LoVo (cell line): ENCODE measurements at regions not wholly inside any gene's neighbourhood (a gene's known extent, or its start where the extent isn't known, plus 50 kb on each side); places are given as distances from the start of the nearest gene placed in this dataset.
"Not testable (repeated sequence)": the region's sequence is repeated elsewhere in the genome, so short reads cannot be mapped to it uniquely, and the experiment has no call there.

Experiments
- DNase-seq: peaks from one replicate; pipeline ENCODE4 v3.0.0-alpha.2; 2016; ENCODE audit warnings: low spot score

- DNase-seq = no peak
Measured at GRCh38 chr12:128078301-128078971, 188.5 kb upstream of the TMEM132C start.

GRCh38 chr12:128079446-128079845, 187.5 kb upstream of the TMEM132C start:
- no peak for DNase-seq

GRCh38 chr12:128083132-128083729, 183.7 kb upstream of the TMEM132C start:
- DNase-seq = no peak

GRCh38 chr12:128088926-128089325, 178.0 kb upstream of the TMEM132C start:
- DNase-seq = no peak

GRCh38 chr12:128089961-128090360, 177.0 kb upstream of the TMEM132C start:
- no peak for DNase-seq

- no peak for DNase-seq
Measured at GRCh38 chr12:128091101-128091720, 175.8 kb upstream of the TMEM132C start.

GRCh38 chr12:128091951-128092382, 175.0 kb upstream of the TMEM132C start:
- DNase-seq = no peak

GRCh38 chr12:128098730-128099129, 168.2 kb upstream of the TMEM132C start:
- DNase-seq = no peak

GRCh38 chr12:128103152-128103551, 163.8 kb upstream of the TMEM132C start:
- no peak for DNase-seq

GRCh38 chr12:128109236-128109635, 157.7 kb upstream of the TMEM132C start:
- DNase-seq = no peak

- no peak for DNase-seq
Measured at GRCh38 chr12:128109636-128110035, 157.3 kb upstream of the TMEM132C start.

- no peak for DNase-seq
Measured at GRCh38 chr12:128111333-128111732, 155.6 kb upstream of the TMEM132C start.

- no peak for DNase-seq
Measured at GRCh38 chr12:128111951-128112350, 155.0 kb upstream of the TMEM132C start.

GRCh38 chr12:128113250-128113649, 153.7 kb upstream of the TMEM132C start:
- not testable (repeated sequence) for DNase-seq

- DNase-seq = no peak
Measured at GRCh38 chr12:128114485-128114884, 152.5 kb upstream of the TMEM132C start.

- no peak for DNase-seq
Measured at GRCh38 chr12:128116537-128116936, 150.4 kb upstream of the TMEM132C start.

- DNase-seq = no peak
Measured at GRCh38 chr12:128120035-128120434, 146.9 kb upstream of the TMEM132C start.

GRCh38 chr12:128121424-128121823, 145.5 kb upstream of the TMEM132C start:
- DNase-seq = no peak

GRCh38 chr12:128123096-128123495, 143.9 kb upstream of the TMEM132C start:
- no peak for DNase-seq

GRCh38 chr12:128131955-128132354, 135.0 kb upstream of the TMEM132C start:
- DNase-seq = no peak

GRCh38 chr12:128133321-128134073, 133.5 kb upstream of the TMEM132C start:
- DNase-seq = no peak

- DNase-seq = no peak
Measured at GRCh38 chr12:128137140-128137539, 129.8 kb upstream of the TMEM132C start.

GRCh38 chr12:128138125-128138524, 128.8 kb upstream of the TMEM132C start:
- no peak for DNase-seq
